ENCODE measurements at regions not wholly inside any gene's neighbourhood (a gene's known extent, or its start where the extent isn't known, plus 50 kb on each side); places are given as distances from the start of the nearest gene placed in this dataset.

- TF ChIP-seq EZH2 (IDR thresholded peaks at IDR 0.05; ENCODE audit: borderline replicate concordance, low read length) (no peak), CTCF (IDR thresholded peaks at IDR 0.05; ENCODE audit: low read length) (no peak)
Observed at GRCh38 chr6:167412506-167412905, 87.6 kb downstream of the TTLL2 start.

Data from OCI-LY1 (cell line).